Lower leg skin (tissue), 3 donors: ENCODE measurements at regions not wholly inside any gene's neighbourhood (a gene's known extent, or its start where the extent isn't known, plus 50 kb on each side); places are given as distances from the start of the nearest gene placed in this dataset.

Experiments
- POLR2A ChIP-seq, 2 donors: fragments of 450-650 bp; IDR thresholded peaks; one replicate each; pipeline ENCODE4 v1.6.1; 2016 to 2017; ENCODE audit warnings: antibody characterized with exemption in 2 of 2, mild to moderate bottlenecking in 1 of 2, moderate library complexity in 1 of 2
- TF ChIP-seq, protein P1 (sequence below), 3 donors: fragments of 450-650 bp; IDR thresholded peaks; one replicate each; pipeline ENCODE4 v1.5.1; 2016; ENCODE audit warnings: antibody characterized with exemption in 3 of 3, mild to moderate bottlenecking in 3 of 3, moderate library complexity in 2 of 3

DNA sequence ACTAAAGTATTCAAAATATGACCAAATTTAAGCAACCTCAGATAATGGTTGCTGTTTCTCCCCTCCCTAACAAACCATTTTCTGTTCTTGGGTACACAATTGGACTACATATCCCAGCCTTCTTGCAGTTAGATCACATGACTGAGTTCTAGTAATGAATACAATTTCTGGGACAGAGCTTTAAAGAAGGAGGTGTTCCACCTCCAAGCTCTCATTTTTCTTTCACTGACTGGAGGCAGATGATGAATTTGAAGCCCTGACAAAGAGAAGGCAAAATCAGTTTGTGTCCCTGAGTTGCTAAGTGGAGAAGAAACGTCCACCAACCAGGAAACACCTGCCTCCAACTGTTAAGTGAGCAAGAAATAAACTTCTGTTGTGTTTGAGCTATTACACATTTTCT, 117.2 kb downstream of the LCA5 start:
- TF ChIP-seq, protein P1, sequence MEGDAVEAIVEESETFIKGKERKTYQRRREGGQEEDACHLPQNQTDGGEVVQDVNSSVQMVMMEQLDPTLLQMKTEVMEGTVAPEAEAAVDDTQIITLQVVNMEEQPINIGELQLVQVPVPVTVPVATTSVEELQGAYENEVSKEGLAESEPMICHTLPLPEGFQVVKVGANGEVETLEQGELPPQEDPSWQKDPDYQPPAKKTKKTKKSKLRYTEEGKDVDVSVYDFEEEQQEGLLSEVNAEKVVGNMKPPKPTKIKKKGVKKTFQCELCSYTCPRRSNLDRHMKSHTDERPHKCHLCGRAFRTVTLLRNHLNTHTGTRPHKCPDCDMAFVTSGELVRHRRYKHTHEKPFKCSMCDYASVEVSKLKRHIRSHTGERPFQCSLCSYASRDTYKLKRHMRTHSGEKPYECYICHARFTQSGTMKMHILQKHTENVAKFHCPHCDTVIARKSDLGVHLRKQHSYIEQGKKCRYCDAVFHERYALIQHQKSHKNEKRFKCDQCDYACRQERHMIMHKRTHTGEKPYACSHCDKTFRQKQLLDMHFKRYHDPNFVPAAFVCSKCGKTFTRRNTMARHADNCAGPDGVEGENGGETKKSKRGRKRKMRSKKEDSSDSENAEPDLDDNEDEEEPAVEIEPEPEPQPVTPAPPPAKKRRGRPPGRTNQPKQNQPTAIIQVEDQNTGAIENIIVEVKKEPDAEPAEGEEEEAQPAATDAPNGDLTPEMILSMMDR (IDR thresholded peaks at IDR 0.05) = no peak
- no peak for TF ChIP-seq POLR2A (IDR thresholded peaks at IDR 0.05)
